ENCODE measurements at regions not wholly inside any gene's neighbourhood (a gene's known extent, or its start where the extent isn't known, plus 50 kb on each side); places are given as distances from the start of the nearest gene placed in this dataset.
"Not testable (repeated sequence)": the region's sequence is repeated elsewhere in the genome, so short reads cannot be mapped to it uniquely, and the experiment has no call there.

DNA sequence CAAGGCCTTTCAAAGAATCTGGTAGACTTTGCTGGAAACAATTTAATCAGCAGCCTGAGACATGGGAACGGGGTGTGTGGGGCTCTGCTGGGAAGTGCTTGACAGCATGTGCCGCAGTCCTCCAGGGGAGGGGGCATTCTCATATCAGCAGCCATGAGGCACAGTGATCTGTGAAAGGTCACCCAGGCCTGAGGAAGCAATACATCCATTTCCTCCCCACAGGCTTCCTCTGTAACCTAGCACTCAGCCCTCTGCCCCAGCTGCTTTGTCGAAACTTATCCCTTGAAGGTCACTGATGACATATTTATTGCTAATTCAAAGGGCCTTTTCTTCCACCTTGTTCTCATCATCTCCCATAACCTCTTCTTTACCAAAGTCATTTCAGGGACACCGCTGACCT lies 103.3 kb downstream of the TNFAIP3 start:
- DNase-seq: no peak

- no peak for DNase-seq
These were observed 106.1 kb downstream of the TNFAIP3 start for GRCh38 chr6:137973201-137973600.

GRCh38 chr6:137975188-137975940 lies 108.3 kb downstream of the TNFAIP3 start:
- peak in 1 of 2 experiments; percentile 31 for DNase-seq

DNA sequence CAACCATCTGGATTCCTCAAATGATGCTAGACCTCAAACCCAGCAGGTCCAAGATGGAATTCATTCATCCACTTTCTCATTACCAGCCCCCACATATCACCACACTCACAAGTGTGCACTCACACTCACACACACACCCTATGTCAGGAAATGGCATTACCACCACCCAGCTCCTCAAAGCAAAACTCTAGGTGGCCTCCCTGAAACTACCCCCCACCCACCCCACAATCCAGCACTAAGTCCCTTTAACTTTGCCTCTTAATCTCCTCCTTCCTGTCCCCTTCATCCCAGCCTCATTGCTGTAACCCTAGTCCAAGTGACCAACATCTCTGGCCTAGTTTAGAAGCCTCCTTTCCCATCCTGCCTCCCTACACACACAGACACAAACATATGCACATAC lies 109.4 kb downstream of the TNFAIP3 start:
- no peak for DNase-seq

DNA sequence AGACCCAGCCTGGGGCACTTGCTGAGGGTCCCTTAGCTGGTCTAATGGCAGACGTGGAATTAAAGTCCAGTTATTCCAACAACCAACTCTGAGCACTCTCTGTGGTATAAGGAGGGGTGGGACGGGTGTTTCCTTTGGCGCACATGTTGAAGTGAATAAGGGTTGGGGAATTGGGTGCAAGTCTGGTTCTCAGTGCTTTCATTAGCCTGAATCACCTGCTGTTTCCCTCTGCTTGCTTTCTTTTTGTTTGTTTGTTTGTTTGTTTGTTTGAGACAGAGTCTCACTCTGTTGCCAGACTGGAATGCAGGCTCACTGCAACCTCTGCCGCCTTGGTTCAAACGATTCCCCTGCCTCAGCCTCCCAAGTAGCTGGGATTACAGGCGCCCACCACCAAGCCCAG lies 110.1 kb downstream of the TNFAIP3 start:
- no peak for DNase-seq

GRCh38 chr6:137977814-137978213 lies 110.8 kb downstream of the TNFAIP3 start:
- DNase-seq: peak in 1 of 2 experiments; percentile 15

- DNase-seq: no peak
These were observed 111.3 kb downstream of the TNFAIP3 start for GRCh38 chr6:137978252-137978896.

DNA sequence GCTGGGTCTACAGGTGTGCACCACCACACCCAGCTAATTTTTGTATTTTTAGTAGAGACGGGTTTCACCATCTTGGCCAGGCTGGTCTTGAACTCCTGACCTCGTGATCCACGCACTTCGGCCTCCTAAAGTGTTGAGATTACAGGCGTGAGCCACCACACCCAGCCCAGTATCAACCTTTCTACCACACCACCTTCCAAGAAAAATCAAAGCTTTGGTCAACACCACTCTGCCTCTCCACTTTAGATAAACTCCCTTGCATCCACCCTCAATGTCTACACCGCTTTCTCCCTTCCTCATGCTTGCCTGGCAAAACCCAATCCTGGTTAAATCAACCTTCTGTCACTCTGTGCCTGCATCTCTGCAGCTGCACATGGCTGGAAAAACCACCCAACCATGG lies 112.2 kb downstream of the TNFAIP3 start:
- not testable (repeated sequence) for DNase-seq

- no peak for DNase-seq
These were observed 113.7 kb downstream of the TNFAIP3 start for GRCh38 chr6:137980777-137981176.

DNA sequence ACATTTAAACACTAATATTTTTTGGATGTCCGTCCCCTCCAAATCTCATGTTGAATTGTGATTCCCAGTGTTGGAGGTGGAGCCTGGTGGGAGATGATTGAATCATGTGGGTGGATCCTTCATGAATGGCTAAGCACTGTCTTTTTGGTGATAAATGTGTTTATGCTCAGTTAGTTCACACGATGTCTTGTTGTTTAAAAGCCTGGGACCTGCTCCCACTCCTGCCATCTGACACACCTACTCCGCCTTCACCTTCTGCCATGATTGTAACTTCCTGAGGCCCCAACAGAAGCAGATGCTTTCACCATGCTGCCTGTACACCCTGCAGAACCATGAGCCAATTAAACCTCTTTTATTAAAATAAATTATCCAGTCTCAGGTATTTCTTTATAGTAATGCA lies 114.7 kb downstream of the TNFAIP3 start:
- DNase-seq: no peak

- no peak for DNase-seq
These were observed 115.5 kb downstream of the TNFAIP3 start for GRCh38 chr6:137982418-137983189.

GRCh38 chr6:137983269-137983668 lies 116.2 kb downstream of the TNFAIP3 start:
- no peak for DNase-seq

DNA sequence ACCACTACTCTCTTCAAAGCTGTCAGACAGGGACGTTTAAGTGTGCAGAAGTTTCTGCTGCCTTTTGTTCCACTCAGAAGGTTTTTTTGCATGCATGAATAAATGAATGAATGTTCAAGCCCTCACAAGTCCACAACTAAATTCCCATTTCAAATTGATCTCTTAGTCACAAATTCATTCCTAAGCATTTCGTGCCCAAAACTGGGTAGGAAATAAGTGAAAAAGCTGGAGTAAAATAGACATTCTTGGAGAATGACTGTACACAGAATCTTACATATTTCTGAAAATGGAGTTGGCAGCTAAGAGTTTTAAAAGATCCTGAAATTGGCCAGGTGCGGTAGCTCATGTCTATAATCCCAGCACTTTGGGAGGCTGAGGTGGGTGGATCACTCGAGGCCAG lies 117.6 kb downstream of the PERP start:
- no peak for DNase-seq

- DNase-seq: no peak
These were observed 111.8 kb downstream of the PERP start for GRCh38 chr6:137995371-137995770.

- no peak for DNase-seq
These were observed 108.7 kb downstream of the PERP start for GRCh38 chr6:137998461-137999019.

GRCh38 chr6:137999815-138000214 lies 107.4 kb downstream of the PERP start:
- DNase-seq: no peak

- DNase-seq: no peak
These were observed 106.3 kb downstream of the PERP start for GRCh38 chr6:138000941-138001340.

DNA sequence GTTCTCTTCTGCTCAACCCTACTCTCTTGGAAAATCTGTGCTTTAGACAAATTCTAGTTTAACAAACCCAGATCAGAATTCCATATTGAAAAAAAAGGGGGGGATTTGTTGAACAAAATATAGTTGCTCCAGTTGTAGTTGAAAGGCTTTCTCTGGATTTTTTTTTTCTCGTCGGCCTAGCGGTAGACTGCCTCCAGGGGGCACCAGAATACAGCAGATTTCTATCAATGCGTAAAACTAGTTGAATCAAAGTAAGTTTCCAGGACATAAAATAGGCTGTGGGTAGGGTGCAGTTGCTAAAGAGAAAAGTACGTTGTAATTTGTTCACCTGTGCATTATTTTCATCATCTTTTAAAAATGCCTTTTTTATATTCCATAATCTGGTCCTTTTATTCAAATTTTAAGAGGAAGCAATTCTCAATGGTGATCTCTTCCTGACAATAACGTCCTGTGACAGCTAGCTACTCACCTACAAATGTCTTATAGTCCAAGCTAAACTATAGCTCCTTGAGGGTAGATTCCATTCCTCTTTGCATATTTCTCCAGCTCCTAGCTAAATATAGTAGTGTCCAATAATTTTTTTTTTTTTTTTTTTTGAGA lies 105.4 kb downstream of the PERP start:
- DNase-seq: peak; percentile 11 to 54

DNA sequence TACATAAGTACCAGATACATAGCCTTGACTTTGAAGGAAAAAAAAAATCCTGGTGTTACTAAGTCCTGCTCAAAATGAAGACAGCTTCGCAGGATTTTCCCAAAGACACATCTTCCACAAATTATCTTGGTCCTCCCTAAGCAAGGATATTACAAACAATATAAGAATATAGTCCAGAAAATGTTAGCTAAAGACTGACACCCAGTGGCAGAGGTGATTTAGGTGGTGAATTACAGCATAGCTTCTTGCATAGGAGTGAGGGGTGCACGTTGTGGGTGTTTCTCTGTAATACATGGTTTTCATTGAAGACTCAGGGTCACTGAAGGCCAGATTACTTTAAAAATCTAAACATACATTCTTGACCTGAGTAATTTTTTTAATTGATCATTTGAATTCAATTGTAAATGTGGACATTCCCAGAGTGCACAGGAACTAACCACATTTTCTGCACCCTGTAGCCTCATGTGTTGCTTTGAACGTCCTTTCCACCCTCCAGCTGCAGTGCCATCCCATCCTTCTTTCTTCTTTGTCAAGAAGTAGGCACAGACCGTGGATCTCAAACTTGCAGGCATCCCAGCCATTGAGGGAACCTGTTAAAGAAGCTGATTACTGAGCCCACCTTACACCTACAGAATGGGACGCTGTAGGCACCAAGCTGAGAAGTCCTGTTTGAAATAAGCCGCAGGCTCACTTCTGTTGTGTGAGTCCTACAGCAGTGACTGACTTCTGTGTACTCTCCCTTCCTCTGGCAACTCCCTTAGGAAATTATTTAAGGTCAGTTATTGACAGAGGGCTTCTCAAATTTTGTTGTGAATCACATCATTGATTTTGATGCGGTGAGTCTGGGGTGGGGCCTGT lies 102.6 kb downstream of the PERP start:
- peak; percentile 23 to 65 for DNase-seq

DNA sequence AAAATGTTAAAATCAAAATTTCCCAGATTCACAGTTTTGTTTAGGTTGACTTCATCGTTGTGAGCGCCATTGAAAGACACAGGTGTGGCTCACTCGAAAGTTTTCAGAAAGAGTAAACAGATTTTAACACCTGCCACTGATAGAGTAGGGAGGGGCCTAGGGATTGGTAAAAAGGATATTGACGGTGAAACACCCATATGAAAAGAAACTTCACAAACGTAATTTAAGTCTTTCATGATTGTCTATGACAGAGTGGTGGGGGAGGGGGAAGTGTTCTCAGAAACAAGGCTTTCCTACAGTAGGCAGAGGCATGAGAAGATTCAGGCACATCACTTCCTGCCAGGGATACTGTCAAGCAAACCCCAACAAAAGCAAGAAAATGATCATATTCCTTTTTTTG lies 101.4 kb downstream of the PERP start:
- no peak for DNase-seq

DNA sequence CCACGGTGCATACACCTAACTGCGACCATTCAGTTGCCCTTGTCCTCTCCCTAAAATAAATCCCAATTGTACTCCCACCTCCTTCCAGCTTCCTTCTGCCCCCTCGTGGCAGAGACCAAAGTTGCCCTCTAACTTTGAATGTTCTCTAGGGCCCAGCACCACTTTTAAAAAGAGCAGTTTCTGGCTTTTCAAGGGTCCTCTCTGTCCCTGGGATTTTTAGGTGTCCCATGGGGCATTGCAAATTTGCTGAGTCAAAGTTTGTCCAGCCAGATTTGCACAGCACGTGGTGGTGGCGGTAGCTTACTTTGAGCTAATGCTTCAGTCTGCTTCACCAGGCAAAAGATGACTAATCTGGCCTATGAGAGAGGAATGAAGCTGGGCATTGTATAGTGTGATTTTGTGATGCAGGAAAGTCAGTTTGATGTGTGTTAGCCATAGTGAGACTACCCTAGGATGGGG lies 100.2 kb downstream of the PERP start:
- DNase-seq: peak; percentile 20 to 54

- no peak for DNase-seq
These were observed 98.4 kb downstream of the PERP start for GRCh38 chr6:138008791-138009190.

Data from NCI-H524 (cell line).